ENCODE measurements at regions not wholly inside any gene's neighbourhood (a gene's known extent, or its start where the extent isn't known, plus 50 kb on each side); places are given as distances from the start of the nearest gene placed in this dataset.

- H3K4me3 ChIP-seq (ENCODE audit: low read depth in 1 of 2, low read length in 1 of 2), result no peak overlapping the region
- H3K4me1 ChIP-seq (ENCODE audit: control insufficient read depth in 1 of 2, insufficient read depth in 1 of 2, low read depth in 1 of 2, low read length in 1 of 2), result no peaks in the 10 kb centered on the region
- no peaks in the 10 kb centered on the region for H3K27me3 ChIP-seq
- no peaks in the 10 kb centered on the region for H3K9me3 ChIP-seq
- no peak for TF ChIP-seq CTCF (IDR thresholded peaks at IDR 0.05)
- no peak overlapping the region for H3K27ac ChIP-seq
- no peaks in the 10 kb centered on the region for H3K36me3 ChIP-seq
These were observed 264.9 kb upstream of the CCDC54 start for GRCh38 chr3:107112356-107112755.

- no peaks in the 10 kb centered on the region for H3K9me3 ChIP-seq
- H3K4me3 ChIP-seq (ENCODE audit: low read depth in 1 of 2, low read length in 1 of 2), result no peak overlapping the region
- no peaks in the 10 kb centered on the region for H3K4me1 ChIP-seq (ENCODE audit: control insufficient read depth in 1 of 2, insufficient read depth in 1 of 2, low read depth in 1 of 2, low read length in 1 of 2)
- TF ChIP-seq CTCF (IDR thresholded peaks at IDR 0.05), result no peak
- no peaks in the 10 kb centered on the region for H3K27me3 ChIP-seq
- no peak overlapping the region for H3K27ac ChIP-seq
- no peaks in the 10 kb centered on the region for H3K36me3 ChIP-seq
These were observed 261.0 kb upstream of the CCDC54 start for GRCh38 chr3:107116251-107116650.

DNA sequence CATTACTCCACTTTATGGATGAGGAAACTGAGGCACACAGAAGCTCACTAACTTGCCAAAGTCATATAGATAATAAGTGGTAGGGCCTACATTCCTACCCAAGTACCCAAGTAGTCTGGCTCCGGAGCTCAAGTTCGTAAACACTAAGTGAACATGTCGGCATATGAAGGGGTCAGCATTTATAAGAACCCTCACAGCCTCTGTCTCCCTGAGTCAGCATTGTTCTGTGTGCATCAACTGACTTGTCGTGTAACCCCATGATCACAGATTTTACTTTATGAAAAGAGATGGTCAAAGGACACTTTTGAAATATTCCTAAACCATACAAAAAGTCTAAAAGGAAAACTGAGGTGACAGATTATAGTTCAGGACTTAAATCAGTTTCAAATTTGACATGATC, 260.1 kb upstream of the CCDC54 start:
- H3K27ac ChIP-seq, result no peak overlapping the region
- no peaks in the 10 kb centered on the region for H3K36me3 ChIP-seq
- TF ChIP-seq CTCF (IDR thresholded peaks at IDR 0.05), result no peak
- H3K4me1 ChIP-seq (ENCODE audit: control insufficient read depth in 1 of 2, insufficient read depth in 1 of 2, low read depth in 1 of 2, low read length in 1 of 2), result no peaks in the 10 kb centered on the region
- no peaks in the 10 kb centered on the region for H3K9me3 ChIP-seq
- no peaks in the 10 kb centered on the region for H3K27me3 ChIP-seq
- no peak overlapping the region for H3K4me3 ChIP-seq (ENCODE audit: low read depth in 1 of 2, low read length in 1 of 2)

GRCh38 chr3:107117922-107118536, 259.2 kb upstream of the CCDC54 start:
- Histone ChIP-seq H3K27ac (no peak overlapping the region), H3K9me3 (no peaks in the 10 kb centered on the region), H3K27me3 (no peaks in the 10 kb centered on the region), H3K36me3 (no peaks in the 10 kb centered on the region), H3K4me1 (ENCODE audit: control insufficient read depth in 1 of 2, insufficient read depth in 1 of 2, low read depth in 1 of 2, low read length in 1 of 2) (no peaks in the 10 kb centered on the region), H3K4me3 (ENCODE audit: low read depth in 1 of 2, low read length in 1 of 2) (no peak overlapping the region)
- TF ChIP-seq CTCF (IDR thresholded peaks at IDR 0.05), result no peak

GRCh38 chr3:107124885-107125284, 252.4 kb upstream of the CCDC54 start:
- H3K9me3 ChIP-seq, result no peaks in the 10 kb centered on the region
- no peak overlapping the region for H3K4me3 ChIP-seq (ENCODE audit: low read depth in 1 of 2, low read length in 1 of 2)
- no peaks in the 10 kb centered on the region for H3K27me3 ChIP-seq
- H3K36me3 ChIP-seq, result no peaks in the 10 kb centered on the region
- no peak overlapping the region for H3K27ac ChIP-seq
- no peaks in the 10 kb centered on the region for H3K4me1 ChIP-seq (ENCODE audit: control insufficient read depth in 1 of 2, insufficient read depth in 1 of 2, low read depth in 1 of 2, low read length in 1 of 2)
- TF ChIP-seq CTCF (IDR thresholded peaks at IDR 0.05), result no peak

DNA sequence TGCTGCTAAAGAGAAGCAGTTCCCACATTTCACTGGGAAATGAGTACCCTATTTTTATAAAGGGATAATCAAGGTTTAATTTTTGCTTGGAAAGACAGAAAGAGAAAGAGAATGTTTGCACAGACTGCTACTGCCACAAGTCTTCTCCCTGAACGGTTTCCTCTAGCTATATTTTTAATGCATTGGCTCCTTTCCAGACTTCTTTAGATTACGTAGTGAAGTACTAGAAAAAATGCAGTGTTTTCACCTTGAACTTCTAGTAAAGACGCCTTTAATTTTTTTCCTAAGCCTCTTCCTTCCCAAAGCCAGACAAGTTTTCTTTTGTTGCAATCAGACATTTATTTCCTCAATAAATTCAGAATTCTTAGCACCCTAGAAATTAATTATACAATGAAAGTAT, 248.3 kb upstream of the CCDC54 start:
- Histone ChIP-seq H3K27ac (no peak overlapping the region), H3K36me3 (no peaks in the 10 kb centered on the region), H3K27me3 (no peaks in the 10 kb centered on the region), H3K4me3 (ENCODE audit: low read depth in 1 of 2, low read length in 1 of 2) (no peak overlapping the region), H3K4me1 (ENCODE audit: control insufficient read depth in 1 of 2, insufficient read depth in 1 of 2, low read depth in 1 of 2, low read length in 1 of 2) (no peaks in the 10 kb centered on the region), H3K9me3 (no peaks in the 10 kb centered on the region)
- no peak for TF ChIP-seq CTCF (IDR thresholded peaks at IDR 0.05)

Measured in neutrophil (primary cell).